Thyroid gland (tissue), 4 donors: ENCODE measurements at regions not wholly inside any gene's neighbourhood (a gene's known extent, or its start where the extent isn't known, plus 50 kb on each side); places are given as distances from the start of the nearest gene placed in this dataset.

Experiments used
- CTCF ChIP-seq, 6 experiments: fragments of 200-600 bp in 3 of 6; fragments of 450-650 bp in 3 of 6; sonication (generic) in 3 of 6; IDR thresholded peaks; one replicate each; pipeline ENCODE4 v1.5.1; 2016 to 2019; ENCODE audit warnings: antibody characterized with exemption in 6 of 6, mild to moderate bottlenecking in 2 of 6, inconsistent platforms in 1 of 6, moderate library complexity in 1 of 6
- POLR2A ChIP-seq, 2 donors: fragments of 450-650 bp; IDR thresholded peaks; one replicate each; pipeline ENCODE4 v1.6.1; 2017; ENCODE audit warnings: antibody characterized with exemption in 2 of 2, mild to moderate bottlenecking in 2 of 2, moderate library complexity in 1 of 2

GRCh38 chr13:40363653-40364052 is 302.8 kb downstream of the FOXO1 start:
- no peak for TF ChIP-seq POLR2A (IDR thresholded peaks at IDR 0.05)
- TF ChIP-seq CTCF (IDR thresholded peaks at IDR 0.05) = no peak
